Omental fat pad (tissue), 3 donors: ENCODE measurements at regions not wholly inside any gene's neighbourhood (a gene's known extent, or its start where the extent isn't known, plus 50 kb on each side); places are given as distances from the start of the nearest gene placed in this dataset.

Experiments
- ATAC-seq: fragments of 150-250 bp; one replicate; pipeline ENCODE4 v1.9.1; 2016; ENCODE audit warnings: mild to moderate bottlenecking, moderate library complexity; ENCODE audit not compliant: low FRiP score
- DNase-seq: peaks from one replicate; pipeline ENCODE4 v3.0.0-alpha.2; 2019; ENCODE audit warnings: low spot score
- CTCF ChIP-seq, 3 donors: fragments of 450-650 bp; IDR thresholded peaks; one replicate each; pipeline ENCODE4 v1.5.1; 2016 to 2017; ENCODE audit warnings: antibody characterized with exemption in 3 of 3, mild to moderate bottlenecking in 3 of 3, moderate library complexity in 2 of 3

- DNase-seq = no peak
- no peak for ATAC-seq
- TF ChIP-seq CTCF (IDR thresholded peaks at IDR 0.05) = no peak
These were observed 198.3 kb upstream of the FAT4 start for GRCh38 chr4:125116431-125116830.

GRCh38 chr4:125115941-125116340, 198.8 kb upstream of the FAT4 start:
- no peak for DNase-seq

GRCh38 chr4:125115476-125115875, 199.3 kb upstream of the FAT4 start:
- DNase-seq (no peak), ATAC-seq (no peak)
- no peak for TF ChIP-seq CTCF (IDR thresholded peaks at IDR 0.05)

More at GRCh38 chr4:125115941-125116340, 198.8 kb upstream of the FAT4 start:
- no peak for ATAC-seq
- no peak for TF ChIP-seq CTCF (IDR thresholded peaks at IDR 0.05)

- ATAC-seq = no peak
- DNase-seq = no peak
- no peak for TF ChIP-seq CTCF (IDR thresholded peaks at IDR 0.05)
These were observed 202.2 kb upstream of the FAT4 start for GRCh38 chr4:125112536-125112935.

- ATAC-seq (no peak), DNase-seq (no peak)
- TF ChIP-seq CTCF (IDR thresholded peaks at IDR 0.05) = no peak
These were observed 203.4 kb upstream of the FAT4 start for GRCh38 chr4:125111323-125111722.

- DNase-seq = no peak
These were observed 209.2 kb upstream of the FAT4 start for GRCh38 chr4:125105561-125105960.

More at GRCh38 chr4:125105561-125105960, 209.2 kb upstream of the FAT4 start:
- TF ChIP-seq CTCF (IDR thresholded peaks at IDR 0.05) = no peak
- no peak for ATAC-seq
